ENCODE measurements at regions not wholly inside any gene's neighbourhood (a gene's known extent, or its start where the extent isn't known, plus 50 kb on each side); places are given as distances from the start of the nearest gene placed in this dataset.

- Mint-ChIP-seq H3K9me3 (no peaks in the 10 kb centered on the region), H3K27ac (no peak overlapping the region), H3K4me3 (no peak overlapping the region), H3K36me3 (ENCODE audit: low read depth) (no peaks in the 10 kb centered on the region), H3K4me1 (peaks cover 20% of the 10 kb centered on the region), H3K27me3 (ENCODE audit: low read depth, poor library complexity) (peaks cover 6% of the 10 kb centered on the region)
- TF ChIP-seq CTCF (IDR thresholded peaks at IDR 0.05), result no peak
- no peak for DNase-seq
Observed at GRCh38 chr3:27567251-27567650, 83.1 kb upstream of the SLC4A7 start.

DNA sequence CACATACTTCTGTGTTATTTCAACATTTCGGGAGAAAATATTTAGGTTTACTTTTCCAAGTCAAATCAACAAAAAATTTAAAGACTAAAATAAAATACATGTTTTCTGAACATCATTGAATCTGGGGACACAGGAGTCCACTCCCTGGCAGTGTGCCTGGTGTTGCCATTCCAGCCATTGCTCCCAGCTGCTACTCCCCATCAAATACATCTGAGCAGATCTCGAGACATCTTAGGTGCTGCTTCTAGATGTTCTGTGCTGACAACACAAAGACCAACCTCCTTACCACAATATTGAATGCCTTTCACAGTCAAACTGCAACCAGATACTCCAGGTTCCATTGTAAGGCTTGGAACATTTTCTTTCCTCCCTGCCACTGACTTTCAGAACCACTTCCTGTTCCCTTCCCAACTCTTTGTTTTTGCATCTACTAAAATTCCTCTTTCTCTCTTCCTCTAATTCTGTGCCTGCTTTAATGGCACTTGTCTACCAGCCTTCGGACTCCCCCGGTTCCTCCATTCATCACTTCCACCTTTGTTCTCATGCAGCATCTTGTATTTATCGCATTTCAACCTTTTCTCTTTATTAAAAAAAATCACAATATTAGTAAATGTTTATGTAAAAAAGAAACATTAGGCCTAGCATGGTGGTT is 81.1 kb upstream of the SLC4A7 start:
- no peak overlapping the region for H3K4me3 Mint-ChIP-seq
- H3K4me1 Mint-ChIP-seq, result peaks cover 6% of the 10 kb centered on the region
- peak overlapping the region; percentile 13 for H3K27ac Mint-ChIP-seq
- no peak for DNase-seq
- no peaks in the 10 kb centered on the region for H3K9me3 Mint-ChIP-seq
- peaks cover 6% of the 10 kb centered on the region for H3K27me3 Mint-ChIP-seq (ENCODE audit: low read depth, poor library complexity)
- TF ChIP-seq CTCF (IDR thresholded peaks at IDR 0.05), result no peak
- no peaks in the 10 kb centered on the region for H3K36me3 Mint-ChIP-seq (ENCODE audit: low read depth)

DNA sequence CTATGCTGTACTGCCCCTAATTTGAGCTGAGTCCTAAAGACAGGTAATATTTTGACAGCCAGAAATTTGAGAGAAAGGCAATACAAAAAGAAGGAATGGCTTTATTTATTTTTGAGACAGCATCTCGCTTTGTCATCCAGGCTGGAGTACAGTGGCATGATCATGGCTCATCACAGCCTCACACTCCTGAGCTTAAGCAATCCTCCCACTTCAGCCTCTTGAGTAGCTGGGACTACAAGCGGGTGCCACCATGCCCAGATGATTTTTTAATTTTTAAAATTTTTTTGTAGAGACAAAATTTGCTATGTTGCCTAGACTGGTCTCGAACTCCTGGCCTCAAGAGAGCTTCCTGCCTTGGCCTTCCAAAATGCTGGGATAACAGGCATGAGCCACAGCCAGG is 77.4 kb upstream of the SLC4A7 start:
- no peaks in the 10 kb centered on the region for H3K9me3 Mint-ChIP-seq
- no peaks in the 10 kb centered on the region for H3K36me3 Mint-ChIP-seq (ENCODE audit: low read depth)
- H3K4me3 Mint-ChIP-seq, result no peak overlapping the region
- no peak for TF ChIP-seq CTCF (IDR thresholded peaks at IDR 0.05)
- no peak for DNase-seq
- no peak overlapping the region for H3K27ac Mint-ChIP-seq
- peaks cover 6% of the 10 kb centered on the region for H3K4me1 Mint-ChIP-seq
- no peaks in the 10 kb centered on the region for H3K27me3 Mint-ChIP-seq (ENCODE audit: low read depth, poor library complexity)

GRCh38 chr3:27560484-27561056 is 76.4 kb upstream of the SLC4A7 start:
- Mint-ChIP-seq H3K36me3 (ENCODE audit: low read depth) (no peaks in the 10 kb centered on the region), H3K9me3 (no peaks in the 10 kb centered on the region), H3K27ac (no peak overlapping the region), H3K4me3 (no peak overlapping the region), H3K4me1 (peaks cover 4% of the 10 kb centered on the region), H3K27me3 (ENCODE audit: low read depth, poor library complexity) (no peaks in the 10 kb centered on the region)
- DNase-seq, result no peak
- TF ChIP-seq CTCF (IDR thresholded peaks at IDR 0.05), result no peak

- Mint-ChIP-seq H3K4me1 (no peaks in the 10 kb centered on the region), H3K4me3 (no peak overlapping the region), H3K36me3 (ENCODE audit: low read depth) (no peaks in the 10 kb centered on the region), H3K9me3 (no peaks in the 10 kb centered on the region), H3K27me3 (ENCODE audit: low read depth, poor library complexity) (no peaks in the 10 kb centered on the region), H3K27ac (no peak overlapping the region)
- no peak for DNase-seq
- TF ChIP-seq CTCF (IDR thresholded peaks at IDR 0.05), result no peak
Observed at GRCh38 chr3:27559835-27560234, 75.7 kb upstream of the SLC4A7 start.

DNA sequence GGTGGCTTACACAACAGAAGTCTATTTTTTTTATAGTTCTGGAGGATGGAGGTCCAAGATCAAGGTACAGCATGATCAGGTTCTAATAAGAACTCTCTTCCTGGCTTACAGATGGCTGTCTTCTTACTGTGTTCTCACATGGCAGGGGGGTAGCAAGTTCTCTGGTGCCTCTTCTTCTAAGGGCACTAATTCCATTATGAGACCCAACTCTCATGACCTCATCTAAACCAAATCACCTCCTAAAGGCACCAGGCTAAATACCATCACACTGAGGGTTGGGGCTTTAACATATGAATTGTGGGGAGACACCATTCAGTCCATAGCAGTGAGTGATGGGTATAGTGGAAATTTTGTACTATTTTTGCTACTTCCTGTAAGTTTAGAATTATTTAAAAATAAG is 75.2 kb upstream of the SLC4A7 start:
- Mint-ChIP-seq H3K27ac (no peak overlapping the region), H3K27me3 (ENCODE audit: low read depth, poor library complexity) (no peaks in the 10 kb centered on the region), H3K36me3 (ENCODE audit: low read depth) (no peaks in the 10 kb centered on the region)

More for the DNA sequence above, 75.2 kb upstream of the SLC4A7 start:
- H3K4me3 Mint-ChIP-seq, result no peak overlapping the region
- DNase-seq, result no peak
- no peak for TF ChIP-seq CTCF (IDR thresholded peaks at IDR 0.05)
- H3K4me1 Mint-ChIP-seq, result no peaks in the 10 kb centered on the region
- H3K9me3 Mint-ChIP-seq, result no peaks in the 10 kb centered on the region

All from nephron progenitor cell (in vitro differentiated cells).